ENCODE measurements at regions not wholly inside any gene's neighbourhood (a gene's known extent, or its start where the extent isn't known, plus 50 kb on each side); places are given as distances from the start of the nearest gene placed in this dataset.
"Not testable (repeated sequence)": the region's sequence is repeated elsewhere in the genome, so short reads cannot be mapped to it uniquely, and the experiment has no call there.

GRCh38 chr3:6449099-6449498 lies 411.8 kb upstream of the GRM7 start:
- TF ChIP-seq CTCF (IDR thresholded peaks at IDR 0.05; ENCODE audit: low read depth, low read length, missing control alignments): no peak
- Histone ChIP-seq H3K27ac (no peak overlapping the region), H3K27me3 (replicated peaks) (no peaks in the 10 kb centered on the region), H3K4me3 (ENCODE audit: low read depth, low read length) (no peak overlapping the region), H3K36me3 (replicated peaks) (no peaks in the 10 kb centered on the region)
- no peak for DNase-seq
- in situ Hi-C loops (cut with HindIII; ENCODE audit: low pct_ligation_motif_present, low sequenced_read_pairs): no loop called here

DNA sequence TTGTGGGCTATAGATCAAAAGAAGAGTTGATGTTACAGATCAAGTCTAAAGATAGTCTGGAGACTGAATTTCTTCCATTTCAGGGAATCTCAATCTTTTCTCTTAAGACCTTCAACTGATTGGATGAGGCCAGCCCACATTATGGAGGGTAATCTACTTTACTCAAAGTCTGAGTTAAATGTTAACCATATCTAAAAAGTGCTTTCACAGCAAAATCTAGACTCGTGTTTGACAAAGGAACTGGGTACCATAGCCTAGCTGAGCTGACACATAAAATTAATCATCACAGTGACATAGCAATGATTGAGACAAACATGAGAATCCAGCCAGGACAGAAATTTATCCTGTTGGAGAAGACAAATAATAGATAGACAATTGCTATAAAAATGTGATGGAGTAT lies 407.9 kb upstream of the GRM7 start:
- no peaks in the 10 kb centered on the region for H3K27me3 ChIP-seq (replicated peaks)
- no peak overlapping the region for H3K27ac ChIP-seq
- H3K36me3 ChIP-seq (replicated peaks): no peaks in the 10 kb centered on the region
- TF ChIP-seq CTCF (IDR thresholded peaks at IDR 0.05; ENCODE audit: low read depth, low read length, missing control alignments): no peak
- no peak overlapping the region for H3K4me3 ChIP-seq (ENCODE audit: low read depth, low read length)
- in situ Hi-C loops (cut with HindIII; ENCODE audit: low pct_ligation_motif_present, low sequenced_read_pairs): no loop called here
- no peak for DNase-seq

GRCh38 chr3:6455031-6455430 lies 405.9 kb upstream of the GRM7 start:
- in situ Hi-C loops (cut with HindIII; ENCODE audit: low pct_ligation_motif_present, low sequenced_read_pairs): no loop called here
- Histone ChIP-seq H3K27me3 (replicated peaks) (no peaks in the 10 kb centered on the region), H3K4me3 (ENCODE audit: low read depth, low read length) (no peak overlapping the region), H3K27ac (no peak overlapping the region), H3K36me3 (replicated peaks) (no peaks in the 10 kb centered on the region)
- no peak for TF ChIP-seq CTCF (IDR thresholded peaks at IDR 0.05; ENCODE audit: low read depth, low read length, missing control alignments)
- DNase-seq: no peak

- TF ChIP-seq CTCF (IDR thresholded peaks at IDR 0.05; ENCODE audit: low read depth, low read length, missing control alignments): no peak
- H3K27ac ChIP-seq: no peak overlapping the region
- H3K36me3 ChIP-seq (replicated peaks): no peaks in the 10 kb centered on the region
- no peaks in the 10 kb centered on the region for H3K27me3 ChIP-seq (replicated peaks)
- no peak for DNase-seq
- in situ Hi-C loops (cut with HindIII; ENCODE audit: low pct_ligation_motif_present, low sequenced_read_pairs): no loop called here
- no peak overlapping the region for H3K4me3 ChIP-seq (ENCODE audit: low read depth, low read length)
Observed at GRCh38 chr3:6467186-6467585, 393.7 kb upstream of the GRM7 start.

GRCh38 chr3:6468589-6468988 lies 392.3 kb upstream of the GRM7 start:
- no peaks in the 10 kb centered on the region for H3K36me3 ChIP-seq (replicated peaks)
- H3K27ac ChIP-seq: no peak overlapping the region
- in situ Hi-C loops (cut with HindIII; ENCODE audit: low pct_ligation_motif_present, low sequenced_read_pairs): no loop called here
- H3K27me3 ChIP-seq (replicated peaks): no peaks in the 10 kb centered on the region
- TF ChIP-seq CTCF (IDR thresholded peaks at IDR 0.05; ENCODE audit: low read depth, low read length, missing control alignments): no peak
- DNase-seq: no peak
- H3K4me3 ChIP-seq (ENCODE audit: low read depth, low read length): no peak overlapping the region

DNA sequence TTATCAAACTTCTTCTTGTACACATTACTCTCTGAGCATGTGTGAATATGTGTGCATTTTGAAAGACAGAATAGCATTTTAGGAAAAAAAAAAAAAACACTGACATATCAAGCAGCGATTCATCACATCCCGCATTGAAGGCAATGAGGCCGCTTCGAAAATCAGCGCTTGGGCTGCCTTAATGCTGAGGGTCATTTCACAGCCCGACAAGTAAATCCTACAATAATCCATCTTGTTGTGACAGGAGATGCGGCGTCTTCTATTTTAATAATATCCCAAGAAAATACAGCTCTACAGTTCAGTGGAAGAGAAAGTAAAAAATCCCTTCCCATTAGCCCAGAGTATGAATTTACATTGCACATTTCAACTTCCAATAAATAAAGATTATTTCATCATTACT lies 389.2 kb upstream of the GRM7 start:
- TF ChIP-seq CTCF (IDR thresholded peaks at IDR 0.05; ENCODE audit: low read depth, low read length, missing control alignments): no peak
- Histone ChIP-seq H3K4me3 (ENCODE audit: low read depth, low read length) (no peak overlapping the region), H3K27ac (no peak overlapping the region), H3K36me3 (replicated peaks) (no peaks in the 10 kb centered on the region), H3K27me3 (replicated peaks) (no peaks in the 10 kb centered on the region)
- no peak for DNase-seq
- in situ Hi-C loops (cut with HindIII; ENCODE audit: low pct_ligation_motif_present, low sequenced_read_pairs): no loop called here

DNA sequence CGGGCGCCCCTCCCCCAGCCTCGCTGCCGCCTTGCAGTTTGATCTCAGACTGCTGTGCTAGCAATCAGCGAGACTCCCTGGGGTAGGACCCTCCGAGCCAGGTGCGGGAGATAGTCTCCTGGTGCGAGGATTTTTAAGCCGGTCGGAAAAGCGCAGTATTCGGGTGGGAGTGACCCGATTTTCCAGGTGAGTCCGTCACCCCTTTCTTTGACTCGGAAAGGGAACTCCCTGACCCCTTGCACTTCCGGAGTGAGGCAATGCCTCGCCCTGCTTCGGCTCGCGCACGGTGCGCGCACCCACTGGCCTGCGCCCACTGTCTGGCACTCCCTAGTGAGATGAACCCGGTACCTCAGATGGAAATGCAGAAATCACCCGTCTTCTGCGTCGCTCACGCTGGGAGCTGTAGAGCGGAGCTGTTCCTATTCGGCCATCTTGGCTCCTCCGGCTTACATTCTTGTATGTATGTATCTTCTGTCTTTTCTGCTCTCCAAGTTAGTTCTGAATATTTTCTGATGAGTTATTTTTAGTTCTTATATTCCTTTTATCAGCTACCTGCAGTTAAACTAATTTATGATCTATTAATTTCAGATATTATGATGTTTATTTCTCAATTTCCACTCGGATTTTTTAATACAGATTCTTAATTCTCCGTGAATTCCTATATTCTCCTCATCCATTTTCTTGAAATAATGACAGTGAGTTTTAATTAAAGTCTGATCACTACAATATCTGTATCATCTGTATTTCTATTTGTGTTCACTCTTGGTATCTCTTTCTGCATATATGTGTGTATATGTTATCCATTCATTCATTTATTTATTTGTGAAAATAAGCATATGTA lies 370.2 kb upstream of the GRM7 start:
- in situ Hi-C loops (cut with HindIII; ENCODE audit: low pct_ligation_motif_present, low sequenced_read_pairs); H3K27ac ChIP-seq; H3K4me3 ChIP-seq (ENCODE audit: low read depth, low read length); H3K36me3 ChIP-seq (replicated peaks); H3K27me3 ChIP-seq (replicated peaks); DNase-seq: not testable (repeated sequence)
